ENCODE measurements at regions not wholly inside any gene's neighbourhood (a gene's known extent, or its start where the extent isn't known, plus 50 kb on each side); places are given as distances from the start of the nearest gene placed in this dataset.
"Not testable (repeated sequence)": the region's sequence is repeated elsewhere in the genome, so short reads cannot be mapped to it uniquely, and the experiment has no call there.

GRCh38 chr7:106447318-106447847 is 162.6 kb upstream of the NAMPT start:
- no peak for DNase-seq

- not testable (repeated sequence) for DNase-seq
Measured at GRCh38 chr7:106445366-106445765, 160.6 kb upstream of the NAMPT start.

GRCh38 chr7:106444068-106444655 is 159.4 kb upstream of the NAMPT start:
- no peak for DNase-seq

GRCh38 chr7:106443156-106443555 is 158.4 kb upstream of the NAMPT start:
- DNase-seq: no peak

GRCh38 chr7:106442476-106442875 is 157.7 kb upstream of the NAMPT start:
- DNase-seq: no peak

- DNase-seq: not testable (repeated sequence)
Measured at GRCh38 chr7:106441343-106441742, 156.6 kb upstream of the NAMPT start.

GRCh38 chr7:106436933-106437332 is 152.2 kb upstream of the NAMPT start:
- DNase-seq: not testable (repeated sequence)

- DNase-seq: no peak
Measured at GRCh38 chr7:106433377-106433776, 148.6 kb upstream of the NAMPT start.

GRCh38 chr7:106430535-106431455 is 146.0 kb upstream of the NAMPT start:
- no peak for DNase-seq

GRCh38 chr7:106430103-106430502 is 145.3 kb upstream of the NAMPT start:
- DNase-seq: no peak

- no peak for DNase-seq
Measured at GRCh38 chr7:106426803-106427202, 142.0 kb upstream of the NAMPT start.

GRCh38 chr7:106425017-106425719 is 140.4 kb upstream of the NAMPT start:
- peak; percentile 27 for DNase-seq

GRCh38 chr7:106424476-106425016 is 139.8 kb upstream of the NAMPT start:
- DNase-seq: no peak

- DNase-seq: no peak
Measured at GRCh38 chr7:106423821-106424475, 139.2 kb upstream of the NAMPT start.

- DNase-seq: no peak
Measured at GRCh38 chr7:106423111-106423510, 138.3 kb upstream of the NAMPT start.

GRCh38 chr7:106421181-106421762 is 136.5 kb upstream of the NAMPT start:
- peak; percentile 92 for DNase-seq

- DNase-seq: no peak
Measured at GRCh38 chr7:106420736-106421135, 136.0 kb upstream of the NAMPT start.

- no peak for DNase-seq
Measured at GRCh38 chr7:106420210-106420609, 135.4 kb upstream of the NAMPT start.

GRCh38 chr7:106419455-106420182 is 134.8 kb upstream of the NAMPT start:
- no peak for DNase-seq

GRCh38 chr7:106418526-106418925 is 133.7 kb upstream of the NAMPT start:
- DNase-seq: no peak

- DNase-seq: no peak
Measured at GRCh38 chr7:106418094-106418493, 133.3 kb upstream of the NAMPT start.
